HG03196 (cell line): ENCODE measurements at regions not wholly inside any gene's neighbourhood (a gene's known extent, or its start where the extent isn't known, plus 50 kb on each side); places are given as distances from the start of the nearest gene placed in this dataset.
"Not testable (repeated sequence)": the region's sequence is repeated elsewhere in the genome, so short reads cannot be mapped to it uniquely, and the experiment has no call there.

Source experiments
- ATAC-seq: cut with Tn5 transposase; IDR thresholded peaks from one replicate; pipeline ENCODE4 v1.9.1; 2021; ENCODE audit not compliant: unreplicated experiment

GRCh38 chr5:120140501-120140900 lies 323.6 kb upstream of the PRR16 start:
- no peak for ATAC-seq

GRCh38 chr5:120141076-120141475 lies 323.0 kb upstream of the PRR16 start:
- ATAC-seq, result no peak

- no peak for ATAC-seq
Measured at GRCh38 chr5:120146787-120147186, 317.3 kb upstream of the PRR16 start.

- ATAC-seq, result not testable (repeated sequence)
Measured at GRCh38 chr5:120147911-120148310, 316.2 kb upstream of the PRR16 start.

GRCh38 chr5:120150770-120151169 lies 313.3 kb upstream of the PRR16 start:
- no peak for ATAC-seq

GRCh38 chr5:120151181-120151580 lies 312.9 kb upstream of the PRR16 start:
- ATAC-seq, result no peak

GRCh38 chr5:120151825-120152224 lies 312.3 kb upstream of the PRR16 start:
- ATAC-seq, result no peak

GRCh38 chr5:120152472-120152871 lies 311.6 kb upstream of the PRR16 start:
- no peak for ATAC-seq

- ATAC-seq, result no peak
Measured at GRCh38 chr5:120152931-120153330, 311.2 kb upstream of the PRR16 start.

GRCh38 chr5:120153551-120153950 lies 310.5 kb upstream of the PRR16 start:
- no peak for ATAC-seq

- no peak for ATAC-seq
Measured at GRCh38 chr5:120155873-120156272, 308.2 kb upstream of the PRR16 start.

GRCh38 chr5:120158211-120158610 lies 305.9 kb upstream of the PRR16 start:
- ATAC-seq, result no peak

- no peak for ATAC-seq
Measured at GRCh38 chr5:120159155-120159554, 304.9 kb upstream of the PRR16 start.

GRCh38 chr5:120160124-120160895 lies 303.8 kb upstream of the PRR16 start:
- ATAC-seq, result no peak

GRCh38 chr5:120162321-120162720 lies 301.8 kb upstream of the PRR16 start:
- no peak for ATAC-seq

- no peak for ATAC-seq
Measured at GRCh38 chr5:120164037-120164436, 300.1 kb upstream of the PRR16 start.

GRCh38 chr5:120164986-120165385 lies 299.1 kb upstream of the PRR16 start:
- no peak for ATAC-seq

- ATAC-seq, result no peak
Measured at GRCh38 chr5:120173125-120173524, 291.0 kb upstream of the PRR16 start.

GRCh38 chr5:120174089-120174488 lies 290.0 kb upstream of the PRR16 start:
- ATAC-seq, result no peak

- ATAC-seq, result not testable (repeated sequence)
Measured at GRCh38 chr5:120181238-120181637, 282.9 kb upstream of the PRR16 start.

GRCh38 chr5:120194650-120195049 lies 269.4 kb upstream of the PRR16 start:
- not testable (repeated sequence) for ATAC-seq

GRCh38 chr5:120199559-120199958 lies 264.5 kb upstream of the PRR16 start:
- ATAC-seq, result no peak

- ATAC-seq, result no peak
Measured at GRCh38 chr5:120207129-120207528, 257.0 kb upstream of the PRR16 start.
